Neural cell (in vitro differentiated cells): ENCODE measurements at regions not wholly inside any gene's neighbourhood (a gene's known extent, or its start where the extent isn't known, plus 50 kb on each side); places are given as distances from the start of the nearest gene placed in this dataset.

ENCODE experiments used
- CTCF ChIP-seq: fragments of 450-650 bp; IDR thresholded peaks from 2 replicates; pipeline ENCODE4 v1.5.1; 2014; ENCODE audit warnings: antibody characterized with exemption, mild to moderate bottlenecking, moderate library complexity; ENCODE audit not compliant: poor library complexity, severe bottlenecking
- EZH2 ChIP-seq: fragments of 200-600, 300-800 bp; shearing (Covaris generic), sonication (generic); IDR thresholded peaks from 2 replicates; pipeline ENCODE4 v1.6.1; 2014; ENCODE audit warnings: antibody characterized with exemption, low read length, borderline replicate concordance, mild to moderate bottlenecking; ENCODE audit not compliant: insufficient read depth, poor library complexity, severe bottlenecking
- POLR2AphosphoS5 ChIP-seq: IDR thresholded peaks from 2 replicates; pipeline ENCODE4 v1.6.1; 2012
- RAD21 ChIP-seq: fragments of 450-650 bp; conservative IDR thresholded peaks from 2 replicates; pipeline ENCODE4 v1.6.1; 2014; ENCODE audit warnings: antibody characterized with exemption, mild to moderate bottlenecking, moderate library complexity
- SMC3 ChIP-seq: fragments of 450-650 bp; conservative IDR thresholded peaks from 2 replicates; pipeline ENCODE4 v1.6.1; 2014; ENCODE audit warnings: antibody characterized with exemption, mild to moderate bottlenecking, moderate library complexity; ENCODE audit not compliant: poor library complexity
- TAF1 ChIP-seq: IDR thresholded peaks from 2 replicates; pipeline ENCODE4 v1.6.1; 2012; ENCODE audit warnings: low read depth

- no peak for TF ChIP-seq POLR2AphosphoS5
- TF ChIP-seq SMC3: no peak
- no peak for TF ChIP-seq CTCF
- no peak for TF ChIP-seq EZH2
- no peak for TF ChIP-seq TAF1
- no peak for TF ChIP-seq RAD21
Observed at GRCh38 chr12:13350381-13350780, 153.9 kb downstream of the EMP1 start.
